IPS-15b (cell line): ENCODE measurements at regions not wholly inside any gene's neighbourhood (a gene's known extent, or its start where the extent isn't known, plus 50 kb on each side); places are given as distances from the start of the nearest gene placed in this dataset.

Experiments
- H3K27me3 ChIP-seq: one replicate; pipeline ENCODE4 v1.6.1; 2013; ENCODE audit warnings: low read length; ENCODE audit not compliant: control insufficient read depth, insufficient read depth
- H3K36me3 ChIP-seq: one replicate; pipeline ENCODE4 v1.6.1; 2013; ENCODE audit warnings: low read length; ENCODE audit not compliant: control insufficient read depth, insufficient read depth
- H3K4me1 ChIP-seq: one replicate; pipeline ENCODE4 v1.6.1; 2013; ENCODE audit warnings: mild to moderate bottlenecking, low read length; ENCODE audit not compliant: control insufficient read depth, insufficient read depth
- H3K4me3 ChIP-seq: one replicate; pipeline ENCODE4 v1.5.1; 2013; ENCODE audit warnings: low read depth, low read length
- H3K9ac ChIP-seq: one replicate; pipeline ENCODE4 v1.6.1; 2013; ENCODE audit warnings: low read depth, mild to moderate bottlenecking, low read length
- H3K9me3 ChIP-seq: one replicate; pipeline ENCODE4 v1.6.1; 2013; ENCODE audit warnings: mild to moderate bottlenecking, low read length; ENCODE audit not compliant: control insufficient read depth, insufficient read depth

DNA sequence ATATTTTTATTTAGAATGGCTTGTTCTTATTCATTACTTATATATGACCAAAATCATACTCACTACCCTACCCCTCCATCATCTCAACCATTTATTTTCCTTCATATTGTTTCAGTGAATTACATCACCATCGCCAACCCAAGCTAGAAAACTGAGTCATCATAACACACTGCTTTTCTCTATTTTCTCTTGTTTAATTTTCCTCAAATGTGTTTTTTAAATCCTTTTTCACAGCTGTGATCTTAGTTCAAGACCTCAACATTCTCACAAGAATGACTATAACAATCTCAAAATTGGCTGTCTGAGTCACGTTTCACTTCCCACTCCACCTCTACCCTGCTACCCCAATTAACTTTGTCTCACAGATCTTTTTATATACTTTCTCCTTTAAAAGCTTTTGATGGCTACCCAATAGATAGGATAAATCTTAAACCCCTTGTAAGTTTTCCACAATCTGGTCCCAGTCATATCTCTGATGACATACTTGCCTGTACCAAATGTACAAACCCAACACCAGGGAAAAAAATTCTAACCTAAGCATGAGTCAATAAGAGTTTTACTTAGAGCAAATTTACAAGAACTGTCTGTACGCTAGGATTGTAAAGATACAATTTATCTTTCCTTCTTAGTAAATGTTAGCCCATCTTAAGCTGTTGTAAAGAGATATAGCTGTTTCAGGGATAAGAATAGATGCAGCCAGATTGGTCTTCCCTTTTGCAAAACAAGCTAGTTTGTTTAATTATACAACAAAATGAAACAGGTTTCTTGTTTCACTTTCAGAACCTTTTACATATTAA lies 635.1 kb upstream of the SLC39A10 start:
- H3K4me1 ChIP-seq = no peaks in the 10 kb centered on the region
- no peaks in the 10 kb centered on the region for H3K36me3 ChIP-seq
- no peak overlapping the region for H3K4me3 ChIP-seq
- H3K9me3 ChIP-seq = no peaks in the 10 kb centered on the region
- no peak overlapping the region for H3K9ac ChIP-seq
- no peaks in the 10 kb centered on the region for H3K27me3 ChIP-seq

DNA sequence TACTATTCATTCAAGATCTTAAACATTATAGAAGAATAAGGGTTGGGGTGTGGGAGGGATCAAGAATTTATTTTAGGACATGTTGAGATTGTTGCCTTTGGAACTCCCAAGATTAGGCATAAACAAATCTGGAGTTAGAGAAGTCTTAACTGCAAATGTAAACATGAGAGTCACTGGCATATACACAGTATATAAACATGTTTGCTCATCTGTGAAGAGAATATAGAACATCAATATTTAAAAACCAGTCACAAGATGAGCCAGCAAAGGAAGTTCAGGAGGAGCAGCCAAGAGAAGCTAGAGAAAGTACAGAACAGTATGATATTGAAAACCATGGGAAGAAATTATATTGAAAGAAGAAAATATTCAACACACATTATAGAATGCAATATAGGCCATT lies 638.6 kb upstream of the SLC39A10 start:
- Histone ChIP-seq H3K36me3 (no peaks in the 10 kb centered on the region), H3K27me3 (no peaks in the 10 kb centered on the region), H3K9me3 (no peaks in the 10 kb centered on the region), H3K4me1 (no peaks in the 10 kb centered on the region), H3K4me3 (no peak overlapping the region), H3K9ac (no peak overlapping the region)

DNA sequence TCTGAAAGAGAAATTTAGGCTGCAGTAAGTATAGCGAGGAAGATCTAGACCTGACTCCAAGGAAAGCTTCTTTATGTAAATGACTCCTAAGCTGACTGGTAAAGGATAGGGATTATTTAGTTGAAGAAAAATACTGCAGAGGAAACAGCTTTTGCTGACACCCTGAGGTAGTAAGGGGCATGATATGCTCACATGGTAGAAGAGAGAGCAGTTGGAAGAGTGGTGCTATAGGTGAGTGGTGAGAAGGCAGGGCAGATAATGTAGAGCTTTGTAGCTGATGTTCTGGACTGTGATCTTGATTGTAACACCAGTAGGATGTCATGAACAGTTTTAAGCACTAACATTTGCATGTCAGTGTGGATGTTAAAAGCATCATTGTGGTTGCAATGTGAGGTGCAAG lies 639.1 kb upstream of the SLC39A10 start:
- Histone ChIP-seq H3K9me3 (no peaks in the 10 kb centered on the region), H3K4me1 (no peaks in the 10 kb centered on the region), H3K36me3 (no peaks in the 10 kb centered on the region), H3K4me3 (no peak overlapping the region), H3K27me3 (no peaks in the 10 kb centered on the region), H3K9ac (no peak overlapping the region)

GRCh38 chr2:195016841-195017240 lies 640.2 kb upstream of the SLC39A10 start:
- H3K9me3 ChIP-seq = no peaks in the 10 kb centered on the region
- no peaks in the 10 kb centered on the region for H3K27me3 ChIP-seq
- H3K9ac ChIP-seq = no peak overlapping the region
- H3K4me1 ChIP-seq = no peaks in the 10 kb centered on the region
- H3K36me3 ChIP-seq = no peaks in the 10 kb centered on the region
- H3K4me3 ChIP-seq = no peak overlapping the region

- Histone ChIP-seq H3K9ac (no peak overlapping the region), H3K4me3 (no peak overlapping the region), H3K9me3 (no peaks in the 10 kb centered on the region), H3K27me3 (no peaks in the 10 kb centered on the region), H3K4me1 (no peaks in the 10 kb centered on the region), H3K36me3 (no peaks in the 10 kb centered on the region)
Measured at GRCh38 chr2:195009202-195009601, 647.8 kb upstream of the SLC39A10 start.

GRCh38 chr2:195006856-195007255 lies 650.2 kb upstream of the SLC39A10 start:
- H3K4me1 ChIP-seq = no peaks in the 10 kb centered on the region
- H3K9ac ChIP-seq = no peak overlapping the region
- no peak overlapping the region for H3K4me3 ChIP-seq
- H3K27me3 ChIP-seq = no peaks in the 10 kb centered on the region
- no peaks in the 10 kb centered on the region for H3K9me3 ChIP-seq
- no peaks in the 10 kb centered on the region for H3K36me3 ChIP-seq

DNA sequence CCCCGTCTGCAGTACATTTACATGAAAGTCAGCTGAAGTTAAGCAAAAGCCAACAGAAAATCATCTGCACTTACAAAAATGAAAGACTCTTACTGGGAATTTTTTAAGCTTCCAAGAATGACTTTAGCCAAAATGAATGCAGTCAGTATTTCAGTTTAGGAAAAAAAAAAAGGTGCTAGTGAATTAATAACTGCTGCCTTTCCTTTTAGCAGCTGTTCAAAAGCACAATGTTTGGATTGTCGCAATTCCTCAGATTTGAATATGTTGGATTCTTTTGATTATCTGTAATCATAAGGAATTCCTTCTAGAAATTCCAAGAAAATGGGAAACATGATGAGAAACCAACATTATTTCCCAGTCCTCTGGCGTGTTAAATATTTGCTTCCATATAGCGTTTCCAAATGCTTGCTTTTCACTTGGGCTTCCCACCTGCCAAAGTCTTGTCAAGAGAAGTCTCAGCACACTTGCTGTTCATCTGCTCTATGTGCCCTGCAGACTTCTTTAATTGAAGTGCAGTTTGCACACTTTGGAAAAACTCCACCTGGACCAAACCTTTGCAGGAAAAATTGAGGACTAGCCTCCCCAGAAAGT lies 653.0 kb upstream of the SLC39A10 start:
- no peaks in the 10 kb centered on the region for H3K36me3 ChIP-seq
- no peaks in the 10 kb centered on the region for H3K9me3 ChIP-seq
- H3K27me3 ChIP-seq = no peaks in the 10 kb centered on the region
- no peaks in the 10 kb centered on the region for H3K4me1 ChIP-seq
- no peak overlapping the region for H3K4me3 ChIP-seq
- no peak overlapping the region for H3K9ac ChIP-seq

DNA sequence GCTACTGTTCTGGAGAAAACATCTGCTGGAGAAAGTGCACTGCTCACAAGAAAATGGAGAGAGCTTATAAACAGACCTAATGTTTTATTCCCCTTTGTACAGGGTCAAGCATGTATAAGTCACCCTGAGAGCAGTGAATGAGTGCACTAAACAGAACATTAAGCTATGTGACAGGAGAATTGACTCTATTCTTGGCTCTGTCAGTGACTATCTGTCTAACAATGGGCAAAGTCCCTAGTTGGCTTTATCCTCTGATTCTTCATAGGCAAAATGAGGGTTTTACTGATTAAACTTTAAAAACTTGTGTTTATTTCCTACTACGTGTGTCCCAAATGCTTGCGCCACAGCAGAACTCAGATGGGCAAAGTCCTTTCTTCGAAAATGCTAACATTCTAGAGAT lies 655.1 kb upstream of the SLC39A10 start:
- H3K9me3 ChIP-seq = no peaks in the 10 kb centered on the region
- H3K4me3 ChIP-seq = no peak overlapping the region
- H3K36me3 ChIP-seq = no peaks in the 10 kb centered on the region
- no peaks in the 10 kb centered on the region for H3K27me3 ChIP-seq
- H3K4me1 ChIP-seq = no peaks in the 10 kb centered on the region
- H3K9ac ChIP-seq = no peak overlapping the region

DNA sequence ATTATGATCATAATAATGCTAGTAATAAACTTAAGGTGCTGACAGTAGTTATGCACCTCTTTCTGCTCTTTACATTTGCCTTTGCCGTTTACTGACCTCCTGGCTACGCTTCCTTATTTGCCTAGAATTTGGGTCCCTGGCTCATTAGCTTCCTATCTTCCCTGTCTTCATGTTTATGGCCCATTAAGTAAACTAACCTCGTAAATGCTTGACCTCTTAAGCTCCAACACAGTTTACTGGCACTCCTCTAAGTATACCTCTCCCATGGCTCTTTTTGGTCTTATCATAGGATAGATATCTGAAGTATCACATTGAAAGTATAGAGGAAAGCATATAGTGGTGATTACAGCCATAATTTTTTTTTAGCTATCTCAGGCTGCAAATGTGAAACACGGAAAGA lies 657.3 kb upstream of the SLC39A10 start:
- Histone ChIP-seq H3K27me3 (no peaks in the 10 kb centered on the region), H3K36me3 (no peaks in the 10 kb centered on the region), H3K4me3 (no peak overlapping the region), H3K9ac (no peak overlapping the region), H3K9me3 (no peaks in the 10 kb centered on the region), H3K4me1 (no peaks in the 10 kb centered on the region)

- no peaks in the 10 kb centered on the region for H3K9me3 ChIP-seq
- no peaks in the 10 kb centered on the region for H3K4me1 ChIP-seq
- H3K27me3 ChIP-seq = no peaks in the 10 kb centered on the region
- no peak overlapping the region for H3K9ac ChIP-seq
- H3K36me3 ChIP-seq = no peaks in the 10 kb centered on the region
- H3K4me3 ChIP-seq = no peak overlapping the region
Measured at GRCh38 chr2:194992648-194993047, 664.4 kb upstream of the SLC39A10 start.

DNA sequence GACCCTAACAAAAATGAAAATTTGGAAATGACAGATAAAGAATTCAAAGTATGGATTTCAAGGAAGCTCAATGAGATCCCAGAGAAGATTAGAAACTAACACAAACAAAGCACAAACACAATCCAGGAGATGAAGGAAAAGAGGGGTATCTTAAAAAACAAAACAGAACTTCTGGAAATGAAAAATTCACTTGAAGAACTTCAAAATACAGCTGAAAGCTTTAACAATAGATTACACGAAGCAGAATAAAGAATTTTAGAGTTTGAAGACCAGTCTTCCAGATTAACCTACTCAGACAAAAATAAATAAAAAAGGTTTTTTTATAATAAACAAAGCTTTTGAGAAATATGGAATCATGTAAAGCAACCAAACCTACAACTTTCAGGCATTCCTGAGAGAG lies 671.8 kb upstream of the SLC39A10 start:
- Histone ChIP-seq H3K4me3 (no peak overlapping the region), H3K9me3 (no peaks in the 10 kb centered on the region), H3K9ac (no peak overlapping the region), H3K27me3 (no peaks in the 10 kb centered on the region), H3K4me1 (no peaks in the 10 kb centered on the region), H3K36me3 (no peaks in the 10 kb centered on the region)

DNA sequence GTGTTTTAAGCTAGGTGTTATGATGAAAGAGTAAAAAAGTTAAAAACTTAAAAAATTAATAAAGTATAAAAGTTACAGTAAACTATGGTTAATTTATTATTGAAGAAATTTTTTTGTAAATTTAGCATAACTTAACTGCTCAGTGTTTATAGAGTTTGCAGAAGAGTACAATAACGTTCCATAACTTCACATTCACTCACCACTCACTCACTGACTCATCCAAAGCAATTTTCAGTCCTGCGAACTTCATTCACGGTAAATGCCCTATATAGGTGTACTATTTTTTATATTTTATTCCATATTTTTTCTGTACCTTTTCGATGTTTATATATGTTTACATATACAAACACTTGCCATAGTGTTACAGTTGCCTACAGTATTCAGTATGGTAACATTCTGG lies 694.8 kb upstream of the SLC39A10 start:
- Histone ChIP-seq H3K36me3 (no peaks in the 10 kb centered on the region), H3K9ac (no peak overlapping the region), H3K9me3 (peaks cover 5% of the 10 kb centered on the region), H3K4me3 (no peak overlapping the region), H3K27me3 (no peaks in the 10 kb centered on the region), H3K4me1 (no peaks in the 10 kb centered on the region)
